Activated T-helper 1 cell treated with anti-CD3 and anti-CD28 coated beads, Interleukin-12 subunit alpha, Interleukin-12 subunit beta, Interleukin-2, Interleukin-4 antibody, amounts not matched to agents 30 ng/mL and 10 ng/mL and 1 ng/mL, durations not matched to agents 14 hours and 24 hours and 36 hours (primary cell): ENCODE measurements at regions not wholly inside any gene's neighbourhood (a gene's known extent, or its start where the extent isn't known, plus 50 kb on each side); places are given as distances from the start of the nearest gene placed in this dataset.
"Not testable (repeated sequence)": the region's sequence is repeated elsewhere in the genome, so short reads cannot be mapped to it uniquely, and the experiment has no call there.

ENCODE experiments used
- DNase-seq: peaks from one replicate; pipeline ENCODE4 v3.0.0; 2021; ENCODE audit warnings: low spot score
- H3K27ac Mint-ChIP-seq: one replicate; pipeline ENCODE4 v1.8.0; 2021; ENCODE audit warnings: mild to moderate bottlenecking, mixed read lengths
- H3K27me3 Mint-ChIP-seq: one replicate; pipeline ENCODE4 v1.8.0; 2022; ENCODE audit warnings: mild to moderate bottlenecking, moderate library complexity, mixed read lengths; ENCODE audit not compliant: insufficient read depth
- H3K36me3 Mint-ChIP-seq: one replicate; pipeline ENCODE4 v1.8.0; 2021; ENCODE audit warnings: low read depth, mixed read lengths
- H3K4me1 Mint-ChIP-seq: one replicate; pipeline ENCODE4 v1.8.0; 2021; ENCODE audit warnings: low read depth, mixed read lengths
- H3K4me3 Mint-ChIP-seq: one replicate; pipeline ENCODE4 v1.8.0; 2021; ENCODE audit warnings: mild to moderate bottlenecking, moderate library complexity, mixed read lengths
- H3K9me3 Mint-ChIP-seq: one replicate; pipeline ENCODE4 v1.8.0; 2021; ENCODE audit warnings: mixed read lengths
- intact Hi-C: fragments of 100-400 bp; cut with micrococcal nuclease; formaldehyde crosslinking; loops from one replicate; pipeline ENCODE4 v1.15.1; 2024

DNA sequence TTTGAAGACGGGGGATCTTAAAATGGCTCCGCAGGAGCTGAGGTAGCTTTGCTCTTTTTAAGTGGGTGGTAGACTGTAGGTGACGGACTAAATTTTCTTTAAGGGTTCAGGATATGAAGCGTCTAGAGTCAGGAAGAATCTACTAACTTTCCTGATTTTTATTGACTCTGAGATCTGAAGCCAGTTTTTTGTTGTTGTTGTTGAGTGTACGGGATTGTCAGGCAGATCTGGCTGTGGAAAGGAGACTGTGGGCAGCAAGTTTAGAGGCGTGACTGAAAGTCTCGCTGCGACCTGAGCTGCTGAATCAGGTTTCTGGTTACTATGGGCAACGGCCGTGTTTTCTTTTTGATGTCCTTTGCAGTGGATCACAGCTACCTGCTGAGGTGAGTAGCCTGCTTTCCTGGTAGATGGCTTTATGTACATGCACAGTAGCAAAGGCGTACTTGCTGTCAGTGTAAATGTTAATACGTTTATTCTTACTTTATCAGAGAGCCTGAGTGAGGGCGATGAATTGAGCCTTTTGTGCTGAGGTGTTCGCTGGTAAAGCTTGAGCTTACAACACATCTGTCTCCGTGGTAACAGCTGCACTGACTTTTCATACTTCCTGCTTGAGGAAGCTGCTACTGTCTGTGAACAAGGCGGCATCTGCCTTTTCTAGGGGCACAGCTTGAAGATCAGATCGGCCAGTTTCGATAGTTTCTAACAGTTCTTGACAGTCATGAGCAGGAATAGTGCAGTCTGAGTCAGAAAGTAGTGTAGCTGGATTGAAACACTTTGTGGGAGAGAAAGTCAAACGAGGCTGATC is 193.7 kb downstream of the OTOP1 start:
- intact Hi-C loops, H3K4me3 Mint-ChIP-seq, H3K4me1 Mint-ChIP-seq, H3K36me3 Mint-ChIP-seq, H3K27ac Mint-ChIP-seq, H3K27me3 Mint-ChIP-seq, H3K9me3 Mint-ChIP-seq, DNase-seq: not testable (repeated sequence)

DNA sequence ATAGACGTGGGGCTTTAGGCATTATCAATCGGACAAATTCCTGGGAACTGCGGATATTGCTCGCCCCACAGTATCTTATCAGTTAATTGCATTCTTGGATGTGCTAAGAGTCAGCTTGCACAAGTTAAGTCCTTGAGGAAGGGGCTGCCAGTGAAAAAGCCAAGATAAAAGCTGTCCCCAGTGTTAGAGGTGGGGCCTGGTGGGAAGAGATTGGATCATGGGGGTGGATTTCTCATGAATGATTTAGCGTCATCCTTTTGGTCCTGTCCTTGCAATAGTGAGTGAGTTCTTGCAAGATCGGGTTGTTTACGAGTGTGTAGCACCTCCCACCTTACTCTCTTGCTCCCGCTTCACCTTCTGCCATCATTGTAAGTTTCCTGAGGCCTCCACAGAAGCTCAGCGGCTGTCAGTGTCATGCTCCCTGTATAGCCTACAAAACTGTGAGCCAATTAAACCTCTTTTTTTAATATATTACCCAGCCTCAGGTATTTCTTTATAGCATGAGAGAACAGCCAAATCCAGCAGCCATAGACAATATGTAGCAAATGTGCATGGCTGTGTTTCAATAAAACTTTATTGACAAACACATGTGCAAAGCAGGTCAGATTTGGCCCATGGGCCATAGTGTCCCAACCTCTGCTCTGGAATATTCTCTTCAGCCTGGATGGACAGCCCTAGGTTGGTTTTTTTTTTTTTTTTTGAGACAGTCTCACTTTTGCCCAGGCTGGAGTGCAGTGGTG is 189.2 kb downstream of the OTOP1 start:
- H3K27ac Mint-ChIP-seq, H3K4me3 Mint-ChIP-seq, H3K27me3 Mint-ChIP-seq, DNase-seq, H3K9me3 Mint-ChIP-seq, H3K4me1 Mint-ChIP-seq, H3K36me3 Mint-ChIP-seq, intact Hi-C loops: not testable (repeated sequence)

DNA sequence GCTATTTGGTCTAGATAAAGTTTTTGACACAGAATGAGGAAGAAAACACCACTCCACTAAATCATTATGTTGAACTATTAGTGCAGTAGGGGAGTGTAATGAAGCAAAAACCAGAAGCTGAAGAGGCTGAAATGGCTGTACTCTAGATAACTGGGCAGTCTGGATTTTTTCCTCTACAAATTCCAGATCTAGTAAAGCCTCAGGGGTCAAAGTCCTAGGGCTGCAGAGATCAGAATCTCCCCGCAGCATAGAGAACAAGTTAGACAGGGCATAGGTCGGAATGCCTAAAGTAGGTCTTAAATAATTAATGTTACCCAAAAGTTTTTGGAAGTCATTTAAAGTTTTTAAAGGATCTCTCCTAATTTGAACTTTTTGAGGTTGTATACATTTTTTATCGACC is 180.9 kb downstream of the OTOP1 start:
- intact Hi-C loops, result loop anchor here (10.0 kb wide), 1 partner anchor 819 kb away; no protein-coding TSS in a partner anchor
- H3K4me1 Mint-ChIP-seq, result not testable (repeated sequence)
- peaks cover 41% of the 10 kb centered on the region for H3K27me3 Mint-ChIP-seq

DNA sequence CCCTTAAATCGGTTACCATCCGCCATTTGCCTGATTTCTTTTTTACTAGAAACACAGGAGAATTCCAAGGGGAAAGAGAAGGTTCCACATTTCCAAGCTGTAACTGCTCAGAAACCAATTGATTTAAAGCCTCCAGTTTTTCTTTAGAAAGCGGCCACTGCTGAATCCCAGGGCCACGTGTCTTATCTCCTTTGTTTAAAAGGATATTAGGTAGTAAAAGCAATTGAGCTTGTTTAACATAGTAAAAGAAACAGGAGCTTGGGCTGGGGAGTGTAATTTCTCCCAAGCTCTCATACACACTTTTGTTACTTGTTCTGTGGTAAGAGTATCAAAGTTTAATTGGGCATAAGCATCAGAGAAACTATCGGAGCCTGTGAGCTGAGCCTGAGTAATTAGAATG is 180.0 kb downstream of the OTOP1 start:
- H3K4me1 Mint-ChIP-seq, H3K9me3 Mint-ChIP-seq, H3K4me3 Mint-ChIP-seq, DNase-seq, H3K36me3 Mint-ChIP-seq, H3K27ac Mint-ChIP-seq: not testable (repeated sequence)
- intact Hi-C loops, result loop anchor here (10.0 kb wide), 1 partner anchor 818 kb away; no protein-coding TSS in a partner anchor
- H3K27me3 Mint-ChIP-seq, result peaks cover 41% of the 10 kb centered on the region

More for the DNA sequence above, 180.9 kb downstream of the OTOP1 start:
- not testable (repeated sequence) for H3K27ac Mint-ChIP-seq, H3K9me3 Mint-ChIP-seq, DNase-seq, H3K4me3 Mint-ChIP-seq, H3K36me3 Mint-ChIP-seq

DNA sequence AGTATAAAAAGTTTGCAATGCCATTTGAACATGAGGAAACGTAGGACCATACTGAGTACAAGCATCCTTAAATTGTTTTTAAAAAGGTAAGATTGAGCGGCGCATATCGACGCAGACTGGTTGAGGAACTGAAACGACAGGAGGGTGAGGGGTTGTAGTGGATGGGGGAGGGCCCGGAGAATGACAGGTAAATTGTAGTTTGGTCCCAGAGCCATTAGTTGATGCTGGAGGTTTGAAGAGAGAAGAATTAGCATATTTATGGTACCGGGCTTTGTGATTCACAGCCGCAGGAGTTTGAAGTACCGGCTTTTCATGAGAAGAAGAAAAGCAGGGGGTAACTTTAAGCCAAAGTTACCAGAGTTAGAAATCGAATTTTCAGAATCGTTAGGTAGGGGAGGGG is 179.5 kb downstream of the OTOP1 start:
- DNase-seq, H3K36me3 Mint-ChIP-seq, H3K27ac Mint-ChIP-seq, H3K4me3 Mint-ChIP-seq, H3K9me3 Mint-ChIP-seq, H3K4me1 Mint-ChIP-seq: not testable (repeated sequence)
- intact Hi-C loops, result loop anchor here (10.0 kb wide), 1 partner anchor 818 kb away; no protein-coding TSS in a partner anchor
- H3K27me3 Mint-ChIP-seq, result peaks cover 41% of the 10 kb centered on the region

DNA sequence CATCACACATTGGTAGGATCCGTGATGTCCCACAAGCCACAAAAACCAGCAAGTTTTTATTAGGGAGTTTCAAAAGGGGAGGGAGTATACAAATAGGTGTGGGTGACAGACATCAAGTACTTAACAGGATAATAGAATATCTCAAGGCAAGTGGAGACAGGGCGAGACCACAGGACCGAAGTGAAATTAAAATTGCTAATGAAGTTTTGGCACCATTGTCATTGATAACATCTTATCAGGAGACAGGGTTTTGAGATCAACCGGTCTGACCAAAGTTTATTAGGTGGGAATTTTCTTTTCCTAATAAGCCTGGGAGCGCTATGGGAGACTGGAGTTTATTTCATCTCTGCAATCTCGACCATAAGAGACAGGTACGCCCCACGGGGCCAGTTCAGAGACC is 178.5 kb downstream of the OTOP1 start:
- intact Hi-C loops, result loop anchor here (10.0 kb wide), 1 partner anchor 817 kb away; no protein-coding TSS in a partner anchor
- not testable (repeated sequence) for DNase-seq

DNA sequence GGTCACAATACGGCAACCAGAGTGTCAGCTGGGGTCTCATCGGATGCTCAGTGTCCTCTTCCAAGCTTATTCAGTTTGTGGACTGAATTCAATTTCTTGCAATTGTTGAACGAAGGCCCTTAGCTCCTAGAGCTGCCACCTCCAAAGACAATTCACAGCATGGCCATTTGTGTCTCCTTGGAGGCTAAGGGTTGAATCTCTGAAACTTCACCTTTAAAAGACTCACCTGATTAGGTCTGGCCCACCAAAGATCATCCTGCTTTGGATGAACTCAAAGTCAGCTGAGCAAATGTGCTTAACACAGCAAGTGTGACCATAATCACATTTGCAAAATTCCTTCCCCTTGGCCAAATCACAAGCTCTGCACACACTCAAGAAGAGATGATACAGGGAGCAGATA is 175.9 kb downstream of the OTOP1 start:
- intact Hi-C loops, H3K9me3 Mint-ChIP-seq, DNase-seq, H3K4me3 Mint-ChIP-seq, H3K27ac Mint-ChIP-seq, H3K36me3 Mint-ChIP-seq, H3K4me1 Mint-ChIP-seq: not testable (repeated sequence)
- H3K27me3 Mint-ChIP-seq, result peaks cover 24% of the 10 kb centered on the region

More for the DNA sequence above, 178.5 kb downstream of the OTOP1 start:
- H3K27me3 Mint-ChIP-seq, result peaks cover 41% of the 10 kb centered on the region
- H3K36me3 Mint-ChIP-seq, H3K9me3 Mint-ChIP-seq, H3K27ac Mint-ChIP-seq, H3K4me3 Mint-ChIP-seq, H3K4me1 Mint-ChIP-seq: not testable (repeated sequence)

DNA sequence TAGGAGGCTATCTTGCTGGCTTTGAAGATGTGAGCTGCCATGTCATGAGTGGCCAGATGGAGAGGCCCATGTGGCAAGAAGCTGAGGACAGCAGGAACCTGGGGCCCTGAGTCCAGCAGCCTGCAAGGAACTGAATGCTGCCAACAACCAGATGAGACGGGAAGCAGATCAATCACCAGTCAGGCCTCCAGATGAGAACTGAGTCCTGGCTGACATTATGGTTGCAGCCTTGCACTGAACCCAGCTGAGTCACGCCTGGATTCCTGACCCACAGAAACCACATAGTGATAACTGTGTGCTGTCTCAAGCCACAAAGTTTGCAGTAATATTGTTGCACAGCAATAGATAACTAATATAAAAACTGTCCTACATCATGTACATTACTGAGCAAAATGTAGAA is 173.8 kb downstream of the OTOP1 start:
- H3K27ac Mint-ChIP-seq, DNase-seq, H3K4me1 Mint-ChIP-seq, H3K4me3 Mint-ChIP-seq, H3K36me3 Mint-ChIP-seq, intact Hi-C loops, H3K27me3 Mint-ChIP-seq, H3K9me3 Mint-ChIP-seq: not testable (repeated sequence)

DNA sequence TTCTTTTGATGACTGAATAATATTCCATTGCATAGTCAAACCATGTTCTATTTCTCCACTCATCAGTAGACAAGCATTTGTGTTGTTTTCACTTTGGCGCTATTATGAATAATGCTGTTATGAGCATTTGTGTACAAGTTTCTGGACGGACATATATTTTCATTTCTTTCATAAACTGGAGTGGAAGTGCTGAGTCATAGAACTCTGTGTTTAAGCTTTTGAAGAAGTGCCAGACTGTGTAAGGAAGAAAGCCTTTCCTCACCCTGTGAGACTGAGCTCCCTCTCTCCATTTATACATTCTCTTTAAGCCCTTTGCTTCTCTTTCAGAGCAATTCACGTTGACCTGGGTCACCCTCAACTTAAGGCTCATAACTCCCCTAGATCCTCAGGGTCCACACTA is 169.5 kb downstream of the OTOP1 start:
- H3K4me3 Mint-ChIP-seq, H3K9me3 Mint-ChIP-seq, H3K27me3 Mint-ChIP-seq, DNase-seq, H3K4me1 Mint-ChIP-seq, H3K27ac Mint-ChIP-seq, H3K36me3 Mint-ChIP-seq, intact Hi-C loops: not testable (repeated sequence)

DNA sequence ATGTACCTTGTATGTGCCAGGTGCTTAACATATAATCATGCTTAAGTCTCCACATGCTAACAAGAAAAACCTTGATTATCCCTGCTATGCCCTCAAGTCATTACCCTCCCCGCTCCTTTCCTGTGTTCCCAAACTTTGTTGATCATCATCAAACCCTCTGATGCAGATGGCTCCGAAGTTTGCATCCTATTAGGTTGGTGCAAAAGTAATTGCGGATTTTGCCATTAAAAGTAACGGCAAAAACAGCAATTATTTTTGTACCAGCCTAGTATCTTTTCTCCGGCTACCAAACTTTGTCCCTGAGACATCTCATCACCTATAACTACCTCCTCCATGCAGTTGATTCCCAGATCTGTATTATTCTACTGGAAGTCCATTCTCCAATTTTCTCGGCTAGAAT is 142.6 kb downstream of the OTOP1 start:
- DNase-seq, intact Hi-C loops, H3K36me3 Mint-ChIP-seq, H3K9me3 Mint-ChIP-seq, H3K4me1 Mint-ChIP-seq, H3K4me3 Mint-ChIP-seq, H3K27ac Mint-ChIP-seq, H3K27me3 Mint-ChIP-seq: not testable (repeated sequence)

DNA sequence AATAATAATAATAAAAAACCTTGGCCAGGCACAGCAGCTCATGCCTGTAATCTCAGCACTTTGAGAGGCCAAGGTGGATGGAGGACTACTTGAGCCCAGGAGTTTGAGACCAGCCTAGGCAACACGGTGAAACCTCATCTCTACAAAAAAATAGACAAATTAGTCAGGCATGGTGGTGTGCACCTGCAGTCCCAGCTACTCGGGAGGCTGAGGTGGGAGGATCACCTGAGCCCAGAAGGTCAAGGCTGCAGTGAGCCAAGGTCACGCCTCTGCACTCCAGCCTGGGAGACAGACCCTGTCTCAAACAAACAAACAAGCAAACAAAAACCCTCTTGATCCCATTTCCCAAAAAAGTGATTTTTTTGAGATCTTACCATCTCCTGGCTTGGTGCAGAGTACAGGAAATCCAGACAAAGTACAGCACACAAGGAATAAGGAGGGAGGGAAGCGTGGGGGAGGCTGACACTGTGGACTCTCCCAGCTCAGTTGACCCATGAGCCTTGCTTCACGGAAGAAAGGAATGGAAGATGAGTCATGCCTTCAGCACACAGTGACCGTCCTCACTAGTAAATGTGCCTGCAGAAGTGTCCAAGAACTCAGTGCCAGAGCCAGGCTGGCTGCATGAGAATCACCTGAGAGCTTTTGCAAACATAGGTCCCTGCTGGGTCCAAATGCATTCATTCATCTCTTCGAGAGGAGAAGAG is 136.9 kb downstream of the OTOP1 start:
- H3K4me3 Mint-ChIP-seq, H3K4me1 Mint-ChIP-seq, intact Hi-C loops: not testable (repeated sequence)

DNA sequence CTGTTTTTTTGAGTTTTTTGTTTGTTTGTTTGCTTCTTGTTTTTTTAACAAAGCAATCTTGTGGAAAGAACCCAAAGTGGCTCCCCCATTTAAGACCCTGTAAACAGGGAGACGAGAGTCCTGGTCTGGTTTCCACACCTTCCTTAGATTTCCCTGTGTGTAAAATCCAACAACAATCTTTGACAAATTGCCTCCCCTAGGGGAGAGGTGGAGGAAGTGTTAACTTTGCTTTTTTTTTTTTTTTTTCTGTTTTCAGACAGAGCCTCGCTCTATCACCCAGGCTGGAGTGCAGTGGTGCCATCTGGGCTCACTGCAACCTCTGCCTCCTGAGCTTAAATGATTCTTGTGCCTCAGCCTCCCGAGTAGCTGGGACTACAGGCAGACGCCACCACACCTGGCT is 136.0 kb downstream of the OTOP1 start:
- DNase-seq, H3K9me3 Mint-ChIP-seq, H3K27me3 Mint-ChIP-seq, intact Hi-C loops, H3K4me3 Mint-ChIP-seq, H3K4me1 Mint-ChIP-seq, H3K27ac Mint-ChIP-seq, H3K36me3 Mint-ChIP-seq: not testable (repeated sequence)

More for the DNA sequence above, 136.9 kb downstream of the OTOP1 start:
- H3K36me3 Mint-ChIP-seq, H3K9me3 Mint-ChIP-seq, H3K27me3 Mint-ChIP-seq, H3K27ac Mint-ChIP-seq, DNase-seq: not testable (repeated sequence)

DNA sequence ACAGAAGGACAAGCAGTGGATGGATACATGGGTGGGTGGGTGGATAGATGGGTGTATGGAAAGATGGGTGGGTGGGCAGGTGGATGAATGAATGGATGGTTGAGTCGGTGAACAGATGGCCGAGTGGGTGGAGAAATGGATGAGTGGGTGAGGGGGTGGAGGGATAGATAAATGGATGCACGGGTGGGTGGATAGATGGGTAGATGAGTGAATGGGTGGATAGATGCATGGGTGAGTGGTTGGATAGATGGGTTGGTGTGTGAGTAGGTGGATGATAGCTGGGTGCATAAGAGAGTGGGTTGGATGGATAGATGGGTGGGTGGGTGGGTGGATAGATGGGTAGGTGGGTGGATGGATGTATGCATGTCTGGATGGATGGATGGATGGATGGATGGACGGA is 134.6 kb downstream of the OTOP1 start:
- H3K4me3 Mint-ChIP-seq, H3K27me3 Mint-ChIP-seq, H3K27ac Mint-ChIP-seq, DNase-seq, H3K4me1 Mint-ChIP-seq, H3K9me3 Mint-ChIP-seq, intact Hi-C loops, H3K36me3 Mint-ChIP-seq: not testable (repeated sequence)
